ENCODE measurements at regions not wholly inside any gene's neighbourhood (a gene's known extent, or its start where the extent isn't known, plus 50 kb on each side); places are given as distances from the start of the nearest gene placed in this dataset.

- TF ChIP-seq, protein P1, sequence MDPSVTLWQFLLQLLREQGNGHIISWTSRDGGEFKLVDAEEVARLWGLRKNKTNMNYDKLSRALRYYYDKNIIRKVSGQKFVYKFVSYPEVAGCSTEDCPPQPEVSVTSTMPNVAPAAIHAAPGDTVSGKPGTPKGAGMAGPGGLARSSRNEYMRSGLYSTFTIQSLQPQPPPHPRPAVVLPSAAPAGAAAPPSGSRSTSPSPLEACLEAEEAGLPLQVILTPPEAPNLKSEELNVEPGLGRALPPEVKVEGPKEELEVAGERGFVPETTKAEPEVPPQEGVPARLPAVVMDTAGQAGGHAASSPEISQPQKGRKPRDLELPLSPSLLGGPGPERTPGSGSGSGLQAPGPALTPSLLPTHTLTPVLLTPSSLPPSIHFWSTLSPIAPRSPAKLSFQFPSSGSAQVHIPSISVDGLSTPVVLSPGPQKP (CRISPR knock-in tag; IDR thresholded peaks at IDR 0.05): no peak
- TF ChIP-seq, protein P2, sequence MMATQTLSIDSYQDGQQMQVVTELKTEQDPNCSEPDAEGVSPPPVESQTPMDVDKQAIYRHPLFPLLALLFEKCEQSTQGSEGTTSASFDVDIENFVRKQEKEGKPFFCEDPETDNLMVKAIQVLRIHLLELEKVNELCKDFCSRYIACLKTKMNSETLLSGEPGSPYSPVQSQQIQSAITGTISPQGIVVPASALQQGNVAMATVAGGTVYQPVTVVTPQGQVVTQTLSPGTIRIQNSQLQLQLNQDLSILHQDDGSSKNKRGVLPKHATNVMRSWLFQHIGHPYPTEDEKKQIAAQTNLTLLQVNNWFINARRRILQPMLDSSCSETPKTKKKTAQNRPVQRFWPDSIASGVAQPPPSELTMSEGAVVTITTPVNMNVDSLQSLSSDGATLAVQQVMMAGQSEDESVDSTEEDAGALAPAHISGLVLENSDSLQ (IDR thresholded peaks at IDR 0.05): no peak
- TF ChIP-seq TGIF2 (CRISPR knock-in tag; IDR thresholded peaks at IDR 0.05) (no peak), PTTG1 (tag; IDR thresholded peaks at IDR 0.05; ENCODE audit: low read depth) (no peak), CTCF (IDR thresholded peaks at IDR 0.05 in 2 of 3, conservative IDR thresholded peaks at IDR 0.05 in 1 of 3; ENCODE audit: insufficient read depth in 2 of 3, low read depth in 1 of 3, low read length in 3 of 3) (no peak), MYC (IDR thresholded peaks at IDR 0.05; ENCODE audit: low read depth, low read length) (no peak), MYC (CRISPR knock-in tag; IDR thresholded peaks at IDR 0.05; ENCODE audit: borderline replicate concordance, low read depth) (no peak), ZBTB40 (IDR thresholded peaks at IDR 0.05) (no peak), ZBTB40 (CRISPR knock-in tag; IDR thresholded peaks at IDR 0.05) (no peak), NFYB (IDR thresholded peaks at IDR 0.05; ENCODE audit: extremely low read depth, insufficient read length) (no peak), ZNF277 (CRISPR knock-in tag; IDR thresholded peaks at IDR 0.05; ENCODE audit: borderline replicate concordance) (no peak)
- TF ChIP-seq, protein P3, sequence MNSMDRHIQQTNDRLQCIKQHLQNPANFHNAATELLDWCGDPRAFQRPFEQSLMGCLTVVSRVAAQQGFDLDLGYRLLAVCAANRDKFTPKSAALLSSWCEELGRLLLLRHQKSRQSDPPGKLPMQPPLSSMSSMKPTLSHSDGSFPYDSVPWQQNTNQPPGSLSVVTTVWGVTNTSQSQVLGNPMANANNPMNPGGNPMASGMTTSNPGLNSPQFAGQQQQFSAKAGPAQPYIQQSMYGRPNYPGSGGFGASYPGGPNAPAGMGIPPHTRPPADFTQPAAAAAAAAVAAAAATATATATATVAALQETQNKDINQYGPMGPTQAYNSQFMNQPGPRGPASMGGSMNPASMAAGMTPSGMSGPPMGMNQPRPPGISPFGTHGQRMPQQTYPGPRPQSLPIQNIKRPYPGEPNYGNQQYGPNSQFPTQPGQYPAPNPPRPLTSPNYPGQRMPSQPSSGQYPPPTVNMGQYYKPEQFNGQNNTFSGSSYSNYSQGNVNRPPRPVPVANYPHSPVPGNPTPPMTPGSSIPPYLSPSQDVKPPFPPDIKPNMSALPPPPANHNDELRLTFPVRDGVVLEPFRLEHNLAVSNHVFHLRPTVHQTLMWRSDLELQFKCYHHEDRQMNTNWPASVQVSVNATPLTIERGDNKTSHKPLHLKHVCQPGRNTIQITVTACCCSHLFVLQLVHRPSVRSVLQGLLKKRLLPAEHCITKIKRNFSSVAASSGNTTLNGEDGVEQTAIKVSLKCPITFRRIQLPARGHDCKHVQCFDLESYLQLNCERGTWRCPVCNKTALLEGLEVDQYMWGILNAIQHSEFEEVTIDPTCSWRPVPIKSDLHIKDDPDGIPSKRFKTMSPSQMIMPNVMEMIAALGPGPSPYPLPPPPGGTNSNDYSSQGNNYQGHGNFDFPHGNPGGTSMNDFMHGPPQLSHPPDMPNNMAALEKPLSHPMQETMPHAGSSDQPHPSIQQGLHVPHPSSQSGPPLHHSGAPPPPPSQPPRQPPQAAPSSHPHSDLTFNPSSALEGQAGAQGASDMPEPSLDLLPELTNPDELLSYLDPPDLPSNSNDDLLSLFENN (IDR thresholded peaks at IDR 0.05; ENCODE audit: low read depth in 2 of 2, low read length in 2 of 2): no peak
These were observed 609.2 kb downstream of the TLE1 start for GRCh38 chr9:81080185-81080584.
